CD4-positive, alpha-beta T cell treated with Interleukin-4 for 1 hour (primary cell): ENCODE measurements at regions not wholly inside any gene's neighbourhood (a gene's known extent, or its start where the extent isn't known, plus 50 kb on each side); places are given as distances from the start of the nearest gene placed in this dataset.

Source experiments
- DNase-seq, 2 donors: peaks; one replicate each; pipeline ENCODE4 v3.0.0-alpha.2; 2020 to 2022

DNA sequence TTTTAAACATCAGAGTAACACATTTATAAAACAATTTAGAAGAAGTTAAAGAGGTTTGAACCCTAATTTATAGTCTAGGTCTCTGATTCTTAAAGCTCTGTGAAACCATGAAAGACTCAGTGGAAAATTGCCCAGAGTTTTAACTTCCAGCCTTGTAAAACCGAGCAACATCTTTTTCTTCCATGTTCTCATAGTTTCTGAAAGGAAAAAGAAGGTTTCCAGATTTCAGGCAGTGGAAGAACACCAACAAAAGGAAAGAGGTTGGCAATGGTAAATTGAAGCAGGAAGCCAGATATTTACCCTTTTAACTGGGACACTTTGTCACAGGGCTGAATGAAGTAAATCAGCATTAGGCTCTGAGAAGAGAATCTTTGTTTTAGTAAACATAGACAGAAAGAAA is 1999.3 kb downstream of the MAT2B start:
- DNase-seq, result no peak

DNA sequence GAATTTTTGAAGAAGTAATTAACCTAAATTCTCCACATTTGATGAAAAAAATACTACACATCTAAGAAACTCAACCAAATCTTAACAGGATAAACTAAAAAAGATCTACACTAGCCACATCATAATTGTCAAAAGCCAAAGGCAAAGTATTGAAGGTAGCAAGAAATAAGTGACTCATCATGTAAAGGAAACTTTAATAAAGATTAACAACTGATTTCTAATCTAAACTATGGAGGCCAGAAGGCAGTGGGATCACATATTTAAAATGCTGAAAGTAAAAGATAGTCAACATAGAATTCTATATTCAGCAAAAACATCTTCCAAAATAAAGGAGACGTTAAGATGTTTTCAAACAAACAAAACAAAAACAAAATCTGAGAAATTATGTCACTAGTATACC is 2002.9 kb downstream of the MAT2B start:
- no peak for DNase-seq

GRCh38 chr5:165508861-165509260 is 2003.4 kb downstream of the MAT2B start:
- no peak for DNase-seq

GRCh38 chr5:165521816-165522610 is 2016.6 kb downstream of the MAT2B start:
- DNase-seq, result no peak

DNA sequence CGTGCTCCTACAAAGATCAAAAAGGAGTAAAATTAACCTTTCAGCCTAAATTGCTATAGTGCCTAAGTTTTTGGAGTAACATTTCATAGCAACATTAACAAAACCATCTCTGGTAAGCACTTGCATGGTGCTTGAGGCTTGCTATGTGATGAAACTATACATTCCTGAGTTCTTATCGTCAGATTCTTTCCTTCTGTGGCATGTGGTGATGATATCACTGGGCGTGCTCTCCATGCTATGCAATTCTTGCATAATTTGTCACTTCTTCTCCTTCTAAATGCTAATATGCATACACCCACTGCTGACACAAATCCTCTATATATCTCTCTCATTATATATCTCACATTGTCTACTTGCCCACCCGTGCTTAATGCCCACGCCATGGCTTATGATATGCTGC is 2019.9 kb downstream of the MAT2B start:
- no peak for DNase-seq

DNA sequence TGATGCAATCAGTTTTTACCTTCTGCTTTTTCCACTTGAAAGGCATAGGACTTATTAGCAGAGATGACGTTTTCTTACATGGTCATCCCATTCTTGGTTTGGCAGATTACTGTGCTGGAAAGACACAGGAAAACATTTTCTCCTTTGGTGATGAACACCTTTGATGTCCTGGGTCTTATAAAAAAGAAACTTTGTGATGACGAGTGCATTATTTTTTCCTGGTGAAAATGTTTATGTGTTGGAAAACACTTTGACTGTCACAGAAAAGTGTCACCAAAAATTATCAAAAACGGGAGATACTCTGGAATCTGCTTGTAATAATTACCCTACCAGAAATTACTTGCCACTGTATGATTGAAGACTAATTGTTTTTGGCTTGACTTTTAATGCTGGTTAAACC is 2020.9 kb downstream of the MAT2B start:
- DNase-seq, result no peak

- DNase-seq, result no peak
Measured at GRCh38 chr5:165527577-165527976, 2022.2 kb downstream of the MAT2B start.

GRCh38 chr5:165538065-165538464 is 2032.6 kb downstream of the MAT2B start:
- no peak for DNase-seq

GRCh38 chr5:165559645-165560044 is 2054.2 kb downstream of the MAT2B start:
- no peak for DNase-seq

- no peak for DNase-seq
Measured at GRCh38 chr5:165560648-165561047, 2055.2 kb downstream of the MAT2B start.

- no peak for DNase-seq
Measured at GRCh38 chr5:165565911-165566310, 2060.5 kb downstream of the MAT2B start.

DNA sequence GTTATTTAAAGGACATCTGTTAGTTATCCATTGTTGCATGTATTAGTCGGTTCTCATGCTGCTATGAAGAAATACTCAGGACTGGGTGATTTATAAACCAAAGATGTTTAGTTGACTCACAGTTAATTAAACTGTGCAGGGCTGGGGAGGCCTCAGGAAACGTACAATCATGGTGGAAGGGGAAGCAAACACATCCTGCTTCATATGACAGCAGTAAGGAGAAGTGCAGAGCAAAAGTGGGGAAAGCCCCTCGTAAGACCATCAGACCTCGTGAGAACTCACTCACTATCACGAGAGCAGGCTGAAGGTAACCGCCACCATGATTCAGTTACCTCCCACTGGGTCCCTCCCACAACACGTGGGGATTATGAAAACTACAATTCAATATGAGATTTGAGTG is 2064.1 kb downstream of the MAT2B start:
- no peak for DNase-seq

DNA sequence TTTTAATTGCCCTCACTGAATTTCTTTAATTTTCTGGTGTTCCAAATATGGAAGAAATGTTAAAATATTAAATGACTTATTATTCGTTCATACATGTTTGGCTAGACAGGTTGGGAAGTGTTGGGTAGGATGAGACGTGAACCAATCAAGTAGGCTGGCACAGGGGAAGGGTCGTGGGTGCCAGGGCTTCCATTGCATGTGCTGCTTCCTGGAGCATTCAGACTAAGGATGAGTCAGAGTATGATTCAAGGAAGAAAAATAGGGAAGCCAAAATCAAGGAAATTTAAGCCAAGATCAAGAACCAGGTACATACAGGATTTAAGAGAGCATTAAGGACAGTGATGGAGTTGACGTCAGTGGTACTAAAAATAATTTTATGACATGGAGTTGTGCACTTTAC is 2068.0 kb downstream of the MAT2B start:
- DNase-seq, result no peak

GRCh38 chr5:165574100-165574499 is 2068.7 kb downstream of the MAT2B start:
- no peak for DNase-seq

DNA sequence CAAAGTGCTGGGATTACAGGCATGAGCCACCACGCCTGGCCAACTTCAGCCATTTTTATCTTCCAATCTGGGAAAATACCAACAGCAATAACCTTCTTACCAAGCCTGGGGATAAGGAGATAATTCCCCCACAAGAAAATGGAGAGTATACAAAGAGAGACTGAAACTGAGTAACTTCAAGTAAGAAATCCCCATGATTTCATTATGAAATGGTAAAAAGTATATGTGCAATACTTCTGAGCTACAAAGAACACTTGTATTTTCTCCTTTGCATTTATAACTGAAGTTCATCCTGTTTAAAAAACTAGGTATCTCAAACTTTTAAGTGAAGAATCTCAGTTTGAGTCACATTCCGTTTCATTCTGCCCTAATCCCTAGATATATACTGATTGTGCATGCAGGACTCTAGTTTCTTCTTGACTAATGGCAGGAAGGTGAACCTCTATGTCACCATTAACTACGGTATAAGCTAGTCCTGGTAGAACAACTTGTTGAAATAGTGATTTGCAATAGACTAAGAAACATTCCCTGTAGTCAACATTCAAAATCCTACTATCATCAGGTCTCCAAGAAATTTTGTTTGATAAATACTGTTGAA is 2071.4 kb downstream of the MAT2B start:
- no peak for DNase-seq

DNA sequence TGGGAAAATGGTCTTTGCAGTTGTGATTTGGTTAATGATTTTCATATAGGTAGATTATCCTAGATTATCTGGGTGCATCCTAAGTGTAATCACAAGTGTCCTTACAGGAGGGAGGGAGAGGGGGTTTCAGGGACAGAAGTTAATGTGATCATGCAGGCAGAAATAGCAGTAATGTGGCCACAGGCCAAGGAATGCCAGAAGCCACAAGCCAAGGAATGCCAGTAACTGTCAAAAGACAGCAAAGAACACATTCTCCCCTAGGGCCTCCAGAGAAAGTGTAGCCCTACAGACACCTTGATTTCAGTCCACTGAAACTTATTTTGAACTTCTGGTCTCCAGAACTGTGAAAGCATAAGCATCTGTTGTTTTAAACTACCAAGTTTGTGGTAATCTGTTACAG is 2074.5 kb downstream of the MAT2B start:
- DNase-seq, result no peak

DNA sequence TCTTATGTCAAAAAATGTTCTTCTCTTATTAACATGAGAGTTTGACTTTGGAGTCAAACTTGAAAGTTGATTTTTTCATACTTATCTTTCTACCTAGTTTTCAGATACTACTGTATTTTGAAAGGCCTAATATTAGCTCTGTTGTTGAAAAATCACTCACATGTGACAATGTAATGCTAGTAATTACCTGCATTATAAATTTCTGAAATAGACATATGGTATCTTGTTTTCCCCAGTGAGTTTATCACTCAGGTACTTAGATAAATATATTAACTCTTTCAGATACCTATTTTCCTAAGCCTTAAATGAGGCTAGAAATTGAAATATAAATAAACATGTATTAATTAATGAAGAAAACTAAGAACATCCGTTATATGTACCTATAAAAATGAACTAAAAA is 2089.3 kb downstream of the MAT2B start:
- DNase-seq, result no peak

DNA sequence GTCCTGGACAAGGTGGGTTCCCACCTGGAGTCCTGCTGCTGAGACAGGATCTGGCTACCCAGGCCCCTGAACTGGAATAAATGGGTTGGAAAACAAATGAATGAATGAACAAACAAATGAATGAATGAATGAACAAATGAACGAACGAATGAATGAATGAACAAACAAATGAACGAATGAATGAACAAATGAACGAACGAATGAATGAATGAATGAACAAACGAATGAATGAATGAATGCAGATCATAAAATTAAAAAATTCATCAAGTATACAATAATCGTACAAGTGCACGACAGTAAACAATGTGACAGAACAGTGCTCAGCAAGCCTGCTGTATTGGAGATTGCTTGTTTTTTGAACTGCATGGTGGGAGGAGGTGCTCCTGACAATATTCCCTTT is 2097.1 kb downstream of the MAT2B start:
- no peak for DNase-seq

GRCh38 chr5:165607026-165607425 is 2101.6 kb downstream of the MAT2B start:
- DNase-seq, result no peak

DNA sequence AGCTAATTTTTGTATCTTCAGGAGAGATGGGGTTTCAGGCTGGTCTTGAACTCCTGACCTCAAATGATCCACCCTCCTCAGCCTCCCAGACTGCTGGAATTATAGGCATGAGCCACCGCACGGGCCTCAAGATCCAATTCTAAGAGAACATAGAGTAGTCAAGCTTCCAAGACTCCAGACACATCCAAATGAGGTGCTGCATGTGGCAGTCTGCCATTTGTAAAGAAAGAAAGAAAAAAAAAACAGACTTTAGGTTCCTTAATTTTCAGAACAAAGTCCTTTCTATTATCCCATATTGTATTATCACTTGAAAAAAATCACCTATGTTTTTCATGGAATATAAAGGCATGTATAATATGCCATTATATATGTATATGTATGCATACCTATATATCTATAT is 2104.5 kb downstream of the MAT2B start:
- DNase-seq, result no peak

- DNase-seq, result no peak
Measured at GRCh38 chr5:165616490-165617405, 2111.3 kb downstream of the MAT2B start.

DNA sequence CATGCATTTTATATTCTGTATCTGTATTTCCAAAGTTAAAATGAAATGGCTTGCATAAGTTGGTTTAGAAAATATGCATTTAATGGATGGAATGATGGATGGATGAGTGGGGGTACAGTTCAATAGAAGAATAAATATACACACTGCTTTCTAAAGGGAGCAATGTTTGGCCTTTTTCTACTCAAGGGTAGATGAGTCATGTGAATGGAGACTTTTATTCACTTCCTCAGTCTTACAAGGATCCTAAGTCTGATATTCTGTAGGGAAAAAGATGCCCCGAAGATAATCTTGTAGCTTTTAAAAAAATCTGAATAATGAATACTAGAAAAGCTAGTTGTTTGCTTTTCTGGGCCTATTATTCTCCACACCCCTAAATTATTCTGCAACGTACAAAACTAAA is 2112.1 kb downstream of the MAT2B start:
- DNase-seq, result no peak

DNA sequence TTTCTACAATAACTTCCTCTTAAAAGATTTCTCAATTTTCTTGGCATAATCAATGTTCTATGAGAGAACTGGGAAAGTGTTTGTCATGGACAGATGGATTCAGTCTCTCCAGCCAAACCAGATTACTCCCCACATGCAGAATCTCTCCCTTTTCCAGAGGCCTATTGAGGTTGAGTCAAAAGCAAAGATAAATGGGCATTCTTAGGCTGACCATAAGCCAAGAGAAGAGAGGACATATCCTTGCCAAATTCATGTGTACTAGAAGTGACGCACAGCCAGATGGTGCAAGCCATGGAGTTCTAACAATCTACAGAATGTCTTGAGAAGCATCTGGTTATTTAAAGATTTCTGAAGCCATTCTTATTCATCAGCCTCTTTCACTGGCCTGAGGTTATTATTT is 2115.0 kb downstream of the MAT2B start:
- no peak for DNase-seq
